ENCODE measurements at regions not wholly inside any gene's neighbourhood (a gene's known extent, or its start where the extent isn't known, plus 50 kb on each side); places are given as distances from the start of the nearest gene placed in this dataset.
A peak's percentile ranks its signal among the peaks of the same experiment; 100 is the strongest.

DNA sequence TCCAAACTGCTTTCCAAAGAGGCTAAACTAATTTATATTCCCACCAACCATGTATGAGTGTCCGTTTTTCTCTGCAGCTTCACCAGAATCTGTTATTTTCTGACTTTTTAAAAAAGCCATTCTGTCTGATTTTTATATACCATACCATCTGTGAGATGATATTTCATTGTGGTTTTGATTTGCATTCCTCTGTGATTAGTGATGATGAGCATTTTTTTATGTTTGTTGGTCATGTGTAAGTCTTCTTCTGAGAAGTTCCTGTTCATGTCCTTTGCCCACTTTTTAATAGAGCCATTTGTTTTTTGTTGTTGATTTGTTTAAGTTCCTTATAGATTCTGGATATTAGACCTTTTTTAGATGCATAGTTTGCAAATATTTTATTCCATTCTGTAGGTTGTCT is 179.4 kb upstream of the ALCAM start:
- no peak for DNase-seq (ENCODE audit: low read depth)

DNA sequence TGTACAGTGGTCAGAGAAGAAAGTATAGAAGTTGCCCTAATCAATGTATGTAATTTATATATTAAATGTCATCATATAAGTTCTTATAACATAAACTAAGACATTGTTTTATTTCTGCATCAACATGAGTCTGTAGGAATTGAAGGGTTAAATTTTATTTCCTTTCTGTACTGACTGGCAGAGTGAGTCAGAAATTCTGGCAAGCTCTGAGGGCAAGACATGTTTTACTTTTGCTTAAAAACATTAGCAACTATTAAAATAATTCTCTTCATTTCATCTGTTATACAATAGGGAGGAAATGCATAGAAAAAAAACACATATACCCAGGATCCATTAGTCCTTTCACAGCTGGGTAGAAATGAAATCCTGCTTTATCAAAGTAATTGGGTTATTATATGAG is 171.4 kb upstream of the ALCAM start:
- DNase-seq (ENCODE audit: low read depth), result peak; percentile 70

GRCh38 chr3:105197863-105198262 is 168.8 kb upstream of the ALCAM start:
- no peak for DNase-seq (ENCODE audit: low read depth)

DNA sequence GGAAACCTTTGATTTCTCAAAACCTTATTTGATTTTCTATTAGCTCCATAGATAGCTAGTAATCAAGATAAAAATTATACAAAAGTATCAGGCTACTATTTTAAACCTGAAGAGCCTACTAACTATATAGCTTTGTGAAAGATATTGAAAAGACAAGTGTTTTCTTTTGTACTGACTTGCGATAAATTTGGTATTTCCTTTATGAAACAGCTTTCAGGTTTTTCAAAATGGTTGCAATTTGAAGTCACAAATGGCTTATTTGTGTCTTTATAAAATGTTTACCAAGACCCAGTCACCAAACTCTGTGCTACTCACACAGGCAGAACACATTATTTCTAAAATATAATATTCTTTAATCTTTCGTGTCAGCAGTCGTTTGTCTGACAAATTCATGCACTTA is 167.5 kb upstream of the ALCAM start:
- DNase-seq (ENCODE audit: low read depth), result no peak

GRCh38 chr3:105210141-105210540 is 156.6 kb upstream of the ALCAM start:
- DNase-seq (ENCODE audit: low read depth), result no peak

DNA sequence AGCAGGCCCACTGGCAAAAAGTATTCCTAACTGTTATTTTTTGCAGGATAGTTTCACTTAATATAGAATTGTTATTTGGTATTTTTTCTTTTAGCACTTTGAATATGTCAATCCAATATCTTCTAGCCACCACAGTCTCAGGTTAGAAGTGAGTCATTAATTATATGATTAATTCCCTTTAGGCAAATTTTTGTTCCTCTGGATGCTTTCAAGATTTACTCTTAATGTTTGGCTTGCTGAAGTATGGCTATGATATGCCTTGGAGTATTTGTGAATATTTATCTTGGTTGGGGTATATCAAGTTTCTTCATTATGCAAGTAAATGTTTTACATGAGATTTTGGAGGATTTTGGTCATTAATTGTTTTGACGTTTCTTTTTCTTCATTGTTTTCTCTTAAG is 152.1 kb upstream of the ALCAM start:
- no peak for DNase-seq (ENCODE audit: low read depth)

DNA sequence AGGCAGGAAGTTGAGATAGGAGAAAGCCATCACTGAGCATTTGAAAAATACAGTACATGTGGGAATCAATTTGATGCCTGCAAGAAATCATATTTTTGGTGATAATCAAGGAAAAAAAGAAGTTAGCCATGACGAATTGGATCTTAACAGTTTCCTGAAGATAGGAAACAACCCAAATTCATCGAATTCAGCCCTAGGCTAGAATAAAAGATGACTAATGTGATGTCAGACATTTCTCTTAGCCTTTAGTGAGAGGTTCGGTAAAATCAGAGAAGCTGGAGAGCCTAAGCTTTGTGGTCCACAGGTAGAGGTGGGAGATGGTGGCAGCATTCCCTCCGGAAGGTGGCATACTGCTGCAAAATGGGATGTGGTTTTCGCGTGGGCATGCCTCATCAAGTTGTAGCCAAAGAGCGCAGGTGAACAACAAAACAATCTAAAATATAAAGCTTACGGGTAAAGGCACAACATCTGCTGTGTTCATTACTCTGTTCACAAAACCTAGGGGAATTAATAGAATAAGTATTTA is 144.1 kb upstream of the ALCAM start:
- DNase-seq (ENCODE audit: low read depth), result no peak

GRCh38 chr3:105223815-105224214 is 142.9 kb upstream of the ALCAM start:
- DNase-seq (ENCODE audit: low read depth), result no peak

DNA sequence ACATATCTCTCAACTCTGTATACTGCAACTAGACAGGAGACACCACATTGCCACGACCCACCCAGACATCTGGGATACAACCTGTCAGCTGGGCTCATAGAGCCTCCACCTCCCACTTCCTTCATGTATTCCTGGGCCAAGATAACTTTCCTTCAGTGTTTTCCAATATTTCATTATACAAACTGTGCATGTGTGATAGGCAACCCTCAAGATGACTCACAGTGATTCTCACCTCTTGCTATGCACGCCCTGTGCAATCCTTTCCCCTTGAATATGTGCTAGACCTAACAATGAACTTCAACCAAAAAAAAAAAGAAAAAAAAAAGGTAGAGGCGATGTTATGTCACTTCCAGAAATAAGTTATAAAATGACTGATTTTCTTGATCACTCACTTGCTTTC is 138.0 kb upstream of the ALCAM start:
- peak; percentile 4 for DNase-seq (ENCODE audit: low read depth)

DNA sequence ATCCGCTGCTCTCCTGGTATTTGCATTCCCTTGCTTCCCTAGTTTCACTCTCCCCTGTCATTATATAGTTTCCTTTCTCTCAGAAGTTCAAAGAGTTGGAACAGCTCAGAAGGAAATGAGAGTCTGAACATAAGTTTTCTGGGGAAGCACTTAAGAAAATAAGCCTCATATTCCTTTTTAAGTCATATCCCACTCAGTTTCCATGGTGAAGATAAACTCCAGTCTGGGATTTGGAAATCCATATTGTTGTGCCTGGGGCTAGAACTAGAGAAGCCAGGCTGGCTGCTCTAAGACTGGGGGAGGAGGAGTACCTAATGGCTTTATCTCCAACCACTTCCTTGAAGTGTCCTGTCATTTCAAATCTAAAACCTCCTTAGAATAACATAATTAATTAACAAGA is 134.2 kb upstream of the ALCAM start:
- DNase-seq (ENCODE audit: low read depth), result no peak

DNA sequence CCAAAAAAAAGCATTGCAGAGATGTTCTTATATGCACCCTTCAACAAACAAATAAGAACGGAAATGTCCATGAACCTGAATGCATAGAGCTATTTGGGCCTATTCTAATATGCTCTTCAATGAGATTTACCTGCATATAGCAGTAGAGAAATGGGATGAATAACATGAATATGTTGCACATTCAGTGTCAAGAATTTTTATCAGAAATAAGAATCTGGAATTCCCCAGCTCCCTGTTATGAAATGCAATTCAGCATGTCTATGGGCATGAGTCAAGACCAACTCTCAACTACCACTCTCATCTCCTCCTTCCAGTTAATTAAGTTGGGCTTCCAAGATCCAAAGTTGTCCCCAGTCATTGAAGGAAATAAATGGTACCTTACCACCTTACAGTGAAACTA is 133.7 kb upstream of the ALCAM start:
- DNase-seq (ENCODE audit: low read depth), result peak; percentile 6

DNA sequence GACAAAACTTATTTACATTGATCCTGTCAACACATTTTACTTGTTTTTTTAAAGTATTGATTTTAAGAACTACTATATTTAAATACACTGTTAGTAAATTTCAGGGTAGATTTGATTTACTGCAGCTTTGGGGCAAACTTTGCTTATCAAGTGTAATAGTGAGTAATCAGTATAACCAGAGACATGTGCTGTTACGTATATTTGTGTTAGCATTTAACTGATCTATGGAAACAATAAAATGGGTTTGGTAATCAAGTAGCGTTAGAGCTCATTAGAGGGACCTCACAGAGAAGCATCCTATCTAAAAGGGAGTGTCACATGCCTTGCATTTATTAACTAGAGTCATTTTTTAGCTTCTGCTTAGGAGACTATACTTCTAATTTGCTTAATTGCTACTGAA is 131.5 kb upstream of the ALCAM start:
- no peak for DNase-seq (ENCODE audit: low read depth)

- DNase-seq (ENCODE audit: low read depth), result no peak
These were observed 130.9 kb upstream of the ALCAM start for GRCh38 chr3:105235785-105236184.

DNA sequence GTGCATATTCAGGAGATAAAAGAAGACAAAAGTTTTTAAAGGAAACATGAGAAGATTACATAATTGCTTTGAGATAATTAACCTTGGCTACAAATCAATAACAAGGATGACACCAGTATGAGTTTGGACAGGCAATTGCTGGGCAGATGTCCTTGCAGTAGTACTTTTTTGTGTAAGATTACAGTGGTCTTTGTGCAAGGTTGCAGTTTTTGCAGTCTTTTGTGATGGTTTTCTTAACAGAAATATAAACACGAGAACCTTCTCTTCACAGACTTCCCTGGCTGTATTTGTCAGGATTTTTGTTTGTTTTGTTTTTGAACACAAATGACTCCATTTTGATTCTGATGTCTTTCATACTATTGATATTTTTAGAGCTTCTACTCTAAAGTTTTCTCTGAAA is 128.3 kb upstream of the ALCAM start:
- DNase-seq (ENCODE audit: low read depth), result no peak

- DNase-seq (ENCODE audit: low read depth), result no peak
These were observed 123.6 kb upstream of the ALCAM start for GRCh38 chr3:105243076-105243475.

GRCh38 chr3:105246536-105246935 is 120.2 kb upstream of the ALCAM start:
- DNase-seq (ENCODE audit: low read depth), result no peak

- DNase-seq (ENCODE audit: low read depth), result no peak
These were observed 113.5 kb upstream of the ALCAM start for GRCh38 chr3:105253225-105253624.

GRCh38 chr3:105254154-105254553 is 112.6 kb upstream of the ALCAM start:
- DNase-seq (ENCODE audit: low read depth), result no peak

DNA sequence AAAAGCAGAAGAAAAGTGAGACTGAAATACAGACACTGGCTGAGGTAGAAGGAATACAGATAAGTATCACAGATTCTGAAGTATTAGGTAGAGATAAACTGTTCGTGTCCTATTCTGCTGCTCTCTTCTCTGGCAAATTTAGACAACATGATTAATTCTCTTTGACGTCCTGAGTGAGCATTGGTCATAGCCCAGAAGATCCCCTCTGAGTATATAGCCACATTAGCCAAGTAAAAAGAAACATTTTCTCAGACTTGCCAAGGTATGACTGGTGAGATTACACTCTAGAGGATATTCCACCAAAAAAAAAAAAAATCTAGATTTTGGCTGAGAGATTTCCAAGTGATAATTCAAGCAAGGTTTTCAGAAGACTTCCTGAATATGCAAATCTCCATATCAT is 111.4 kb upstream of the ALCAM start:
- DNase-seq (ENCODE audit: low read depth), result no peak

DNA sequence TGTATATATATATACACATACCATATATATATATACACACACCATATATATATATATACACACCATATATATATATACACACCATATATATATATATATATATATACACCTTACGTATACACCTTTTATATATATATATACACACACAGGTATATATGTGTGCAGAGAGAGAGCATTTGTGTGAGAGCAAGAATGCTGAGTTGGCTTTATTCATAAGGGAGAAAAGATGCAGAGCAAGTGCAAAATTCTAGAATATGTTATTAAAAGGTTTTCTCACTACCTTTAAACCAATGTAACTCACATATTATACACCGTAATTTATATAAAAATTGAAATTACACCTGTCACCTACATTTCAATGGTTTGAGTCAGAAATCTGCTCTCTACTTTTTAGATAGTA is 107.2 kb upstream of the ALCAM start:
- DNase-seq (ENCODE audit: low read depth), result no peak

GRCh38 chr3:105260385-105260784 is 106.3 kb upstream of the ALCAM start:
- no peak for DNase-seq (ENCODE audit: low read depth)

DNA sequence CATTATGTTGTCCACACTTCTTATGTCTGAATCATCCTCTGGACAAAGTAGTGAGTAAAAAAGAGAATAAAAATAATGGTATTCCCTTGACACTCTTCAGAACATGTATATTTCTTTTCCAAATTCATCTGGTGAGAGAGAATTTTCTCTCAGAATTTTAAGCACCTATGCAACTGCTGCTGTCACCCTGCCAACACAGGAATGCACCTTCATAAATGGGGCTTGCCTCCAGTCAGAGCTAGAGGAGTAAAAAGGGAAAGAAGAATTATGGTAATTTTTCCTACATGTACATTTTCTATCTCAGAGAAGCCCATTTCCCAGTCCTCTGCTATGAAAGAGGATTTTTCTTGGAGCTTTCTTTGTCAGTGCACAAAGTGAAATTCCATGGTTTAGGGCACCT is 92.2 kb upstream of the ALCAM start:
- no peak for DNase-seq (ENCODE audit: low read depth)

DNA sequence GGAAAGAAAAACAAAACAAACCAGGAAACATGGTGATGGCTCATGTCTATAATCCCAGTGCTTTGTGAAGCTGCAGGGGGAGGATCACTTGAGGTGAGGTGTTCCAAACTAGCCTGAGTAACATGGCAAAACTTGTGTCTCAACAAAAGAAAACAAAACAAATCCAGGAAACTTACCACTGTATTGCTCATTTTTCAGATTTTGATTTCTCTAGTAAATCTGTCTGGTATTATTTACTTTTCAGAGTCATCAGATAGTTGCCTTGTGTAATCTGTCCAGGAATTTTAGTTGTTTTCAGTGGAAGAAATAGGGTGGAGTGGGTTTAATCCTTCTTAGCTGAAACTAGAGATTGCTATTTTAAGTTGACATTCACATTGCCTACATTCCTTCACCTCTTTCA is 91.8 kb upstream of the ALCAM start:
- peak; percentile 43 for DNase-seq (ENCODE audit: low read depth)

DNA sequence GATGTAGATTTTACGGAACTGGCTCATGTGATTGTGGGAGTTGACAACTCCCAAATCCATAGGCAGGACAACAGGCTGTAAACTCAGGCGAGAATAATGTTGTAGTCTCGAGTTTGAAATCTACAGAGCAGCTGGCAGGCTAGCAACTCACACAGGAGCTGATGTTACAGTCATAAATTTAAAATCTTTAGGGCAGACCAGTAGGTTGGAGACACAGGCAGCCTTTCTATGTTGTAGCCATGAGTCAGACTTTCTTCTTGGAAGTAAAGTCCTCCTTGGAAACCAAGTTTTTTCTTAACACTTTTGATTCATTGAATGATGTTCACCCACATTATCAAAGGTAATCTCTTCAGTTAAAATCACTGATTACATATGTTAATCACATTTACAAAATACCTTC is 89.1 kb upstream of the ALCAM start:
- DNase-seq (ENCODE audit: low read depth), result peak; percentile 16

DNA sequence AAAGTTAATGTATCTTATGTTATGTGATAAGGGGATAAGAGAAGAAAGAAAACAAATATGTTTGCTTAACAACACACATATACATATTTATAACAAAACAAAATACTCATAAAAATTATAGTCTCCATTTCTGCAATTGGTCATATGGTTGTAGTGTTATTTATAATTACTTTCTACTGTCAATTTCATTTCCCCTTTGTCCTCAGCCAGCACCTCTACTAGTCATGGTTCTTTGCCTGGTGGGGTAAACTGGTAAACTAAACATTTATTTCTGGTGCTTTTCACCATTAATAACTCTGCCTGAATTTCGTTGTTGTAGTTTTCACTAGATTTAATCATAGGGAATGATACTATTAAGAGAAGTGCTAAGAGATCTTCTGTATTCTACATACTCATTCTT is 88.0 kb upstream of the ALCAM start:
- DNase-seq (ENCODE audit: low read depth), result no peak
